ENCODE measurements at regions not wholly inside any gene's neighbourhood (a gene's known extent, or its start where the extent isn't known, plus 50 kb on each side); places are given as distances from the start of the nearest gene placed in this dataset.

GRCh38 chr6:102458990-102459389 is 1065.5 kb downstream of the GRIK2 start:
- no peak for DNase-seq

GRCh38 chr6:102438171-102438570 is 1044.7 kb downstream of the GRIK2 start:
- no peak for DNase-seq

GRCh38 chr6:102417368-102417998 is 1024.0 kb downstream of the GRIK2 start:
- DNase-seq = no peak

GRCh38 chr6:102415891-102416290 is 1022.4 kb downstream of the GRIK2 start:
- no peak for DNase-seq

- DNase-seq = no peak
Measured at GRCh38 chr6:102411796-102412195, 1018.3 kb downstream of the GRIK2 start.

GRCh38 chr6:102407886-102408741 is 1014.6 kb downstream of the GRIK2 start:
- no peak for DNase-seq

- no peak for DNase-seq
Measured at GRCh38 chr6:102405860-102406259, 1012.4 kb downstream of the GRIK2 start.

- DNase-seq = no peak
Measured at GRCh38 chr6:102402635-102403329, 1009.3 kb downstream of the GRIK2 start.

- DNase-seq = no peak
Measured at GRCh38 chr6:102398788-102399390, 1005.4 kb downstream of the GRIK2 start.

GRCh38 chr6:102390541-102390940 is 997.0 kb downstream of the GRIK2 start:
- DNase-seq = no peak

- no peak for DNase-seq
Measured at GRCh38 chr6:102389994-102390393, 996.5 kb downstream of the GRIK2 start.

- no peak for DNase-seq
Measured at GRCh38 chr6:102387326-102388033, 994.0 kb downstream of the GRIK2 start.

GRCh38 chr6:102381203-102381602 is 987.7 kb downstream of the GRIK2 start:
- no peak for DNase-seq

- DNase-seq = no peak
Measured at GRCh38 chr6:102356170-102356569, 962.7 kb downstream of the GRIK2 start.

GRCh38 chr6:102355578-102355977 is 962.1 kb downstream of the GRIK2 start:
- DNase-seq = no peak

GRCh38 chr6:102352552-102352951 is 959.0 kb downstream of the GRIK2 start:
- DNase-seq = no peak

- DNase-seq = no peak
Measured at GRCh38 chr6:102344769-102345168, 951.3 kb downstream of the GRIK2 start.

- DNase-seq = no peak
Measured at GRCh38 chr6:102340311-102340710, 946.8 kb downstream of the GRIK2 start.

GRCh38 chr6:102333736-102334135 is 940.2 kb downstream of the GRIK2 start:
- no peak for DNase-seq

GRCh38 chr6:102327697-102328225 is 934.3 kb downstream of the GRIK2 start:
- no peak for DNase-seq

- DNase-seq = no peak
Measured at GRCh38 chr6:102313699-102314098, 920.2 kb downstream of the GRIK2 start.

- no peak for DNase-seq
Measured at GRCh38 chr6:102309700-102310099, 916.2 kb downstream of the GRIK2 start.

All from stimulated activated CD4-positive, alpha-beta T cell treated with anti-CD3 and anti-CD28 coated beads, Interleukin-4, amount 100 ng/mL, for 4 hours (primary cell).